Kasumi-1 (cell line): ENCODE measurements at regions not wholly inside any gene's neighbourhood (a gene's known extent, or its start where the extent isn't known, plus 50 kb on each side); places are given as distances from the start of the nearest gene placed in this dataset.
"Not testable (repeated sequence)": the region's sequence is repeated elsewhere in the genome, so short reads cannot be mapped to it uniquely, and the experiment has no call there.

Source experiments
- DNase-seq, 2 experiments: peaks; one replicate each; lab custom pipeline; 2025; lab: John Stamatoyannopoulos, UW

- peak; percentile 30 to 50 for DNase-seq
Observed at GRCh38 chr17:30586818-30587595, 109.8 kb downstream of the GOSR1 start.

GRCh38 chr17:30584810-30585209, 107.6 kb downstream of the GOSR1 start:
- DNase-seq = no peak

GRCh38 chr17:30580916-30581315, 103.7 kb downstream of the GOSR1 start:
- no peak for DNase-seq

- DNase-seq = no peak
Observed at GRCh38 chr17:30579610-30580315, 102.6 kb downstream of the GOSR1 start.

- not testable (repeated sequence) for DNase-seq
Observed at GRCh38 chr17:30578015-30578717, 101.0 kb downstream of the GOSR1 start.
